GM12875 (cell line): ENCODE measurements at regions not wholly inside any gene's neighbourhood (a gene's known extent, or its start where the extent isn't known, plus 50 kb on each side); places are given as distances from the start of the nearest gene placed in this dataset.

Experiments
- H3K4me3 ChIP-seq: one replicate; pipeline ENCODE4 v1.5.1; 2011; ENCODE audit warnings: low read depth, low read length, control low read depth
- TF ChIP-seq, protein P1 (sequence below): IDR thresholded peaks from 2 replicates; pipeline ENCODE4 v1.5.1; 2011; ENCODE audit warnings: low read depth, mild to moderate bottlenecking, control low read depth, inconsistent platforms, low read length, moderate library complexity, borderline replicate concordance; ENCODE audit not compliant: insufficient read depth

DNA sequence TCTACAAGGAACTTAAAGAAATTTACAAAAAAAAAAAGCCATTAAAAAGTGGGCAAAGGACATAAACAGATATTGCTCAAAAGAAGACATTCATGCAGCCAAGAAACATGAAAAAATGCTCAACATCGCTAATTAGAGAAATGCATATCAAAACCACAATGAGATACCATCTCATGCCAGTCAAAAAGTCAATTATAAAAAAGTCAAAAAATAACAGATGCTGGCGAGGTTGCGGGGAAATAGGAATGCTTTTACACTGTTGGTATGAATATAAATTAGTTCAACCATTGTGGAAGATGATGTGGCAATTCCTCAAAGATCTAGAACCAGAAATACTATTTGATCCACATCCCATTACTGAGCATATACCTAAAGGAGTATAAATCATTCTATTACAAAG lies 411.9 kb upstream of the MARCKS start:
- no peak overlapping the region for H3K4me3 ChIP-seq
- TF ChIP-seq, protein P1, sequence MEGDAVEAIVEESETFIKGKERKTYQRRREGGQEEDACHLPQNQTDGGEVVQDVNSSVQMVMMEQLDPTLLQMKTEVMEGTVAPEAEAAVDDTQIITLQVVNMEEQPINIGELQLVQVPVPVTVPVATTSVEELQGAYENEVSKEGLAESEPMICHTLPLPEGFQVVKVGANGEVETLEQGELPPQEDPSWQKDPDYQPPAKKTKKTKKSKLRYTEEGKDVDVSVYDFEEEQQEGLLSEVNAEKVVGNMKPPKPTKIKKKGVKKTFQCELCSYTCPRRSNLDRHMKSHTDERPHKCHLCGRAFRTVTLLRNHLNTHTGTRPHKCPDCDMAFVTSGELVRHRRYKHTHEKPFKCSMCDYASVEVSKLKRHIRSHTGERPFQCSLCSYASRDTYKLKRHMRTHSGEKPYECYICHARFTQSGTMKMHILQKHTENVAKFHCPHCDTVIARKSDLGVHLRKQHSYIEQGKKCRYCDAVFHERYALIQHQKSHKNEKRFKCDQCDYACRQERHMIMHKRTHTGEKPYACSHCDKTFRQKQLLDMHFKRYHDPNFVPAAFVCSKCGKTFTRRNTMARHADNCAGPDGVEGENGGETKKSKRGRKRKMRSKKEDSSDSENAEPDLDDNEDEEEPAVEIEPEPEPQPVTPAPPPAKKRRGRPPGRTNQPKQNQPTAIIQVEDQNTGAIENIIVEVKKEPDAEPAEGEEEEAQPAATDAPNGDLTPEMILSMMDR: no peak

DNA sequence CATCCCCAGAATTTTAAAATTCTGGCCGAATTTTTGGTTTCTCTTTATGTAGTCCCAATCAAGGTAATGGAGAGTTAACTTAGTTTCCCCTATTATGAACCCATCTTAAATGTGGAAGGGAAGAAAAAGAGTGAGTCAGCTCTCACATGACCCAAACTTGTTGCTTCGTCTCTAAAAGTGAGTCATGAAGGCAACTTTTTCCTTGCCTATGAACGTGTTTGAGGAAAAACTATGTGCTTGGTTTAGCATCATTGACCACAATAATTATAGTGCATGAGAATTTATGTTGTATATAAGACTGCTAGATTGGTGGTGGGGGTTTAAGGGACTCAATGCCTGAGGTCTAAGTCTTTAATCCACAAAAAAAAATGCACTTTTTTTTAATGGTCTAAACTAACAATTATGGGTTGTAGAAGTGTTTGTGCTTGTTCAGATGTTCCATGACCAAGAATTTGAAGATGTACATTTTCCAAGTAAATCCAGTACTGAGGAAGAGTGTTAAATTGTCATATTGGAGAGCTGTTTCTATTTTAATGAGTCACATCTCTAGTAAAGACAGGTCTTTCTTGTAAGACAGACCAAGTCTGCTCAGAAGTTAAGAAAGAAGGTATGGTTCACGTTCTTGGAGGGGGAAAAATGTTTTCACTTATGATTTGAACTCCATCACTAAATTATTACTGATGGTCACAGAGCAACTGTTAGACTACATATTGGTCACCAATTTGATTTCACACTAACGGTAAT lies 409.9 kb upstream of the MARCKS start:
- TF ChIP-seq, protein P1: no peak
- no peak overlapping the region for H3K4me3 ChIP-seq

- TF ChIP-seq, protein P1: no peak
- H3K4me3 ChIP-seq: no peak overlapping the region
These were observed 408.1 kb upstream of the MARCKS start for GRCh38 chr6:113449051-113449450.

DNA sequence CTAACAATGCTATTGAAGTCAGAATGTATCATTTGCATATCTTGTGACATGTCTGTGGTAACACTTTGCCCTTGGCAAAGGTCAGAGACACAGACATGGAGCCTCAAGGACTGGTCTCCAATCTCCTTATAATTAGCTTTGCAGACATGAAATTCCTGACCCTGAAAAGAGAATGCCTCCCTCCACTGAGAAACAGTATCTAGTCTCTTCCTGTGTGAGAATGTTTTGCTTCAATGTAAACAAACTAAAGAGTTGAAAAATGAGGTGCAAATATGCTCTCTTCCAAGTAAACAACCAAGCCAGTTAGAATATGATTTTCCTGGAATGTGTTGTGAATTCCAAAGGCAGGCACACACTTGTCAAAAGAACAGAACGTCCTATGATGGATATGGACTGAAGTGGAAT lies 407.1 kb upstream of the MARCKS start:
- no peak overlapping the region for H3K4me3 ChIP-seq
- TF ChIP-seq, protein P1: no peak

DNA sequence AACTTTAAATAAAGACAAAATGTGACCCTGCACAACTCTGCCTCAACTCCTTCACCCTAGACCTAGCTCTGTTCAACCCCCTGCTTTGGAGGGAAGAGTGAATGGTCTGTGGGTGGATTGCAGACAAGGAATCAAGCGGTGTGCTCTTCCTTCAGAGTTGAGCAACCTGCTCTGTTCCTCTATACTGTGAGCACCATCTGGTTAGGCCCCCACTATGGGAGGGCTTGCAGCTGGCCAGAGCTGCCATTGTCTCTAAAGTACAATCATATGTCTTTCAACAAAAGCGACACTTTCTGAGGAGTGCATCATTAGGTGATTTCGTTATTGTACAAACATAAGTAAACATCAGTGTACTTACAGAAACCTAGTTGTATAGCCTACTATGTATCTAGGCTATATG lies 406.1 kb upstream of the MARCKS start:
- no peak overlapping the region for H3K4me3 ChIP-seq
- TF ChIP-seq, protein P1: no peak

- TF ChIP-seq, protein P1: no peak
- H3K4me3 ChIP-seq: no peak overlapping the region
These were observed 399.9 kb upstream of the MARCKS start for GRCh38 chr6:113457198-113457597.

DNA sequence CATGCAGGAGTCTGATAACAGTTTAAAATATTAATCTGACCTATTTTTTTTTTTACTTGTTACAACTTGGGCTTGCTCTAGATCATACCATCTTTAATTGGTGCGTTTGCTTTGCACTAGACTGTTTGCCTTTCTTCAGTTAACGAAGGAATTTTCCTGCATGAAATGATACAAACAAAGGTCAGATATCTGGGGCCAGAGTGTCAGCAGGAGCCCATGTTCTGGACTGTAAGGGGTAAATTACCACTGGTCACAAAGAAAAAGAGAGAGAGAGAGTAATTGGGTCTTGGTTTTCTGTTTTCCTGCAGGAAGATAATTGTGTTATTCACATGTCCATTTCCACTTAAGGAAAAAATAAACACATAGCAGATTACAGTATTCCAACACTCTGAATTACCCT lies 399.4 kb upstream of the MARCKS start:
- H3K4me3 ChIP-seq: no peak overlapping the region
- TF ChIP-seq, protein P1: no peak
